PC-9 (cell line): ENCODE measurements at regions not wholly inside any gene's neighbourhood (a gene's known extent, or its start where the extent isn't known, plus 50 kb on each side); places are given as distances from the start of the nearest gene placed in this dataset.
A peak's percentile ranks its signal among the peaks of the same experiment; 100 is the strongest.
"Not testable (repeated sequence)": the region's sequence is repeated elsewhere in the genome, so short reads cannot be mapped to it uniquely, and the experiment has no call there.

Experiments used
- BruUV-seq: library from RNA; stranded (reverse); fragments of 400-500 nt; replicated peaks from 2 replicates; lab custom pipeline; 2021; lab: Mats Ljungman, UMichigan
- CTCF ChIA-PET: fragments of 300-600 bp; sonication (Branson Sonifier 250); formaldehyde crosslinking; loops from one replicate; lab custom pipeline; 2022; ENCODE audit warnings: antibody characterized with exemption; lab: Charles Lee
- POLR2A ChIA-PET: fragments of 300-600 bp; sonication (Branson Sonifier 250); formaldehyde crosslinking; loops from one replicate; lab custom pipeline; 2022; ENCODE audit warnings: antibody characterized with exemption; ENCODE audit not compliant: unreplicated experiment; lab: Charles Lee
- DNase-seq, 2 experiments: peaks; one replicate each; pipeline versions ENCODE4 v3.0.0 to v3.0.0-alpha.2; 2015 to 2022; ENCODE audit warnings: mixed read lengths in 1 of 2
- H2AFZ ChIP-seq: fragments of 200-600 bp; sonication (generic); 2 replicates; pipeline ENCODE4 v1.8.1; 2017; ENCODE audit warnings: antibody characterized with exemption
- H3F3A ChIP-seq: fragments of 200-600 bp; sonication (generic); 2 replicates; pipeline ENCODE4 v1.8.1; 2017; ENCODE audit warnings: antibody characterized with exemption, mild to moderate bottlenecking, low read depth; ENCODE audit not compliant: insufficient read depth
- H3K27ac ChIP-seq: fragments of 200-600 bp; sonication (generic); 2 replicates; pipeline ENCODE4 v1.6.1; 2016; ENCODE audit warnings: mixed run types
- H3K27me3 ChIP-seq: fragments of 200-600 bp; sonication (generic); 2 replicates; pipeline ENCODE4 v1.6.1; 2016; ENCODE audit warnings: low read depth, mixed run types; ENCODE audit not compliant: insufficient read depth
- H3K36me3 ChIP-seq: fragments of 200-600 bp; sonication (generic); 2 replicates; pipeline ENCODE4 v1.6.1; 2016; ENCODE audit warnings: low read depth, mixed run types
- H3K4me1 ChIP-seq: fragments of 200-600 bp; sonication (generic); replicated peaks from 2 replicates; pipeline ENCODE4 v1.6.1; 2016; ENCODE audit warnings: mixed run types; ENCODE audit not compliant: insufficient read depth
- H3K4me2 ChIP-seq: fragments of 200-600 bp; sonication (generic); 2 replicates; pipeline ENCODE4 v1.6.1; 2017; ENCODE audit warnings: mixed run types
- H3K4me3 ChIP-seq: fragments of 200-600 bp; sonication (generic); 2 replicates; pipeline ENCODE4 v1.6.1; 2016; ENCODE audit warnings: mixed run types
- H3K79me2 ChIP-seq: fragments of 200-600 bp; sonication (generic); 2 replicates; pipeline ENCODE4 v1.6.1; 2017; ENCODE audit warnings: low read depth, mixed run types
- H3K9me2 ChIP-seq: fragments of 200-600 bp; sonication (generic); 2 replicates; pipeline ENCODE4 v1.8.1; 2017; ENCODE audit warnings: mild to moderate bottlenecking; ENCODE audit not compliant: insufficient read depth
- H3K9me3 ChIP-seq: fragments of 200-600 bp; sonication (generic); 2 replicates; pipeline ENCODE4 v1.8.1; 2016; ENCODE audit warnings: low read depth; ENCODE audit not compliant: insufficient read depth
- H4K20me1 ChIP-seq: fragments of 200-600 bp; sonication (generic); 2 replicates; pipeline ENCODE4 v1.8.1; 2017; ENCODE audit not compliant: insufficient read depth
- intact Hi-C: fragments of 100-400 bp; cut with micrococcal nuclease; formaldehyde crosslinking; loops from one replicate; pipeline ENCODE4 v1.10.0; 2022; ENCODE audit not compliant: unreplicated experiment

GRCh38 chr9:38871282-38871940 is 151.5 kb upstream of the FAM240B start:
- intact Hi-C loops: not testable (repeated sequence)

GRCh38 chr9:38859827-38860226 is 139.9 kb upstream of the FAM240B start:
- H3F3A ChIP-seq, H2AFZ ChIP-seq, H3K4me2 ChIP-seq, BruUV-seq, intact Hi-C loops, H3K79me2 ChIP-seq, POLR2A ChIA-PET, H3K4me3 ChIP-seq, H4K20me1 ChIP-seq, DNase-seq, H3K36me3 ChIP-seq, CTCF ChIA-PET, H3K9me3 ChIP-seq, H3K4me1 ChIP-seq, H3K27ac ChIP-seq, H3K27me3 ChIP-seq, H3K9me2 ChIP-seq: not testable (repeated sequence)

More at GRCh38 chr9:38871282-38871940, 151.5 kb upstream of the FAM240B start:
- H3K27me3 ChIP-seq, H3K36me3 ChIP-seq, H3K27ac ChIP-seq, DNase-seq, H3K79me2 ChIP-seq, H3F3A ChIP-seq, H3K9me2 ChIP-seq, H4K20me1 ChIP-seq, H3K4me1 ChIP-seq, POLR2A ChIA-PET, CTCF ChIA-PET, H3K4me3 ChIP-seq, H3K9me3 ChIP-seq, H3K4me2 ChIP-seq, BruUV-seq, H2AFZ ChIP-seq: not testable (repeated sequence)

- H3K4me2 ChIP-seq, H3K9me3 ChIP-seq, H3K27ac ChIP-seq, DNase-seq, H3K4me1 ChIP-seq, H3K9me2 ChIP-seq, BruUV-seq, POLR2A ChIA-PET, H3K36me3 ChIP-seq, H2AFZ ChIP-seq, H3K4me3 ChIP-seq, H3K79me2 ChIP-seq, H3K27me3 ChIP-seq, H4K20me1 ChIP-seq, H3F3A ChIP-seq, intact Hi-C loops, CTCF ChIA-PET: not testable (repeated sequence)
Observed at GRCh38 chr9:38848966-38849365, 129.0 kb upstream of the FAM240B start.

- H3K36me3 ChIP-seq, intact Hi-C loops, H3K27me3 ChIP-seq, H3K4me1 ChIP-seq, DNase-seq, H3F3A ChIP-seq, H3K9me3 ChIP-seq, H3K27ac ChIP-seq, CTCF ChIA-PET, H3K4me3 ChIP-seq, H3K4me2 ChIP-seq, H3K79me2 ChIP-seq, BruUV-seq, POLR2A ChIA-PET, H2AFZ ChIP-seq, H4K20me1 ChIP-seq, H3K9me2 ChIP-seq: not testable (repeated sequence)
Observed at GRCh38 chr9:38840213-38840612, 120.3 kb upstream of the FAM240B start.

- H3K9me2 ChIP-seq, H3K36me3 ChIP-seq, H3K79me2 ChIP-seq, DNase-seq, H3K4me1 ChIP-seq, H3K4me3 ChIP-seq, intact Hi-C loops, H3K27ac ChIP-seq, BruUV-seq, POLR2A ChIA-PET, H3K9me3 ChIP-seq, CTCF ChIA-PET, H3F3A ChIP-seq, H4K20me1 ChIP-seq, H3K4me2 ChIP-seq, H3K27me3 ChIP-seq, H2AFZ ChIP-seq: not testable (repeated sequence)
Observed at GRCh38 chr9:38833706-38834105, 113.8 kb upstream of the FAM240B start.

- BruUV-seq, H3K4me2 ChIP-seq, H3K79me2 ChIP-seq, H3K9me3 ChIP-seq, H4K20me1 ChIP-seq, H2AFZ ChIP-seq, H3K27me3 ChIP-seq, H3K36me3 ChIP-seq, H3K4me3 ChIP-seq, DNase-seq, POLR2A ChIA-PET, intact Hi-C loops, CTCF ChIA-PET, H3K9me2 ChIP-seq, H3K4me1 ChIP-seq, H3F3A ChIP-seq, H3K27ac ChIP-seq: not testable (repeated sequence)
Observed at GRCh38 chr9:38813855-38814254, 93.9 kb upstream of the FAM240B start.

GRCh38 chr9:38807919-38808459 is 88.1 kb upstream of the FAM240B start:
- H3K9me3 ChIP-seq, intact Hi-C loops, H3K36me3 ChIP-seq, H3K27ac ChIP-seq, CTCF ChIA-PET, H3K9me2 ChIP-seq, H3K4me2 ChIP-seq, H3K27me3 ChIP-seq, POLR2A ChIA-PET, H4K20me1 ChIP-seq, H3F3A ChIP-seq, BruUV-seq, H2AFZ ChIP-seq, H3K4me1 ChIP-seq, H3K79me2 ChIP-seq, H3K4me3 ChIP-seq: not testable (repeated sequence)
- peak in 1 of 2 experiments; percentile 50 for DNase-seq
